PFSK-1 (cell line): ENCODE measurements at regions not wholly inside any gene's neighbourhood (a gene's known extent, or its start where the extent isn't known, plus 50 kb on each side); places are given as distances from the start of the nearest gene placed in this dataset.

ENCODE experiments used
- POLR2AphosphoS5 ChIP-seq: IDR thresholded peaks from 2 replicates; pipeline ENCODE4 v1.6.1; 2012; ENCODE audit warnings: low read depth, mild to moderate bottlenecking, control low read depth, low read length, moderate library complexity
- REST ChIP-seq, 2 experiments: IDR thresholded peaks; 2 replicates each; pipeline versions ENCODE4 v1.6.1 to v1.8.0; 2011 to 2012; ENCODE audit warnings: low read depth in 2 of 2, low read length in 2 of 2, control low read depth in 1 of 2, inconsistent platforms in 1 of 2, mild to moderate bottlenecking in 1 of 2, moderate library complexity in 1 of 2; ENCODE audit not compliant: insufficient read depth in 1 of 2
- TAF1 ChIP-seq: IDR thresholded peaks from 2 replicates; pipeline ENCODE4 v1.6.1; 2012; ENCODE audit warnings: low read length, control low read depth, borderline replicate concordance; ENCODE audit not compliant: insufficient read depth

GRCh38 chr7:125834421-125834820, 904.8 kb upstream of the POT1 start:
- TF ChIP-seq POLR2AphosphoS5, result no peak
- no peak for TF ChIP-seq TAF1
- no peak for TF ChIP-seq REST (IDR thresholded peaks at IDR 0.05; ENCODE audit: insufficient read depth in 1 of 2, low read depth in 2 of 2, low read length in 2 of 2)
